Spleen (tissue), 11 donors: ENCODE measurements at regions not wholly inside any gene's neighbourhood (a gene's known extent, or its start where the extent isn't known, plus 50 kb on each side); places are given as distances from the start of the nearest gene placed in this dataset.

Experiments used
- DNase-seq: peaks from one replicate; pipeline ENCODE4 v3.0.0-alpha.2; 2020
- H3K27ac ChIP-seq, 8 donors: fragments of 200-600 bp; sonication (generic) in 7 of 8; 1 replicate in 4 of 8; 2 replicates in 4 of 8; pipeline versions ENCODE4 v1.5.0 to v1.8.0; 2016 to 2021; ENCODE audit warnings: inconsistent platforms in 4 of 8, mild to moderate bottlenecking in 4 of 8, moderate library complexity in 1 of 8
- H3K27me3 ChIP-seq, 7 donors: fragments of 200-600 bp; sonication (generic) in 6 of 7; replicated peaks in 1 of 7; 1 replicate in 4 of 7; 2 replicates in 3 of 7; pipeline versions ENCODE4 v1.5.0 to v1.8.0; 2016 to 2021; ENCODE audit warnings: inconsistent platforms in 3 of 7, mild to moderate bottlenecking in 1 of 7
- H3K36me3 ChIP-seq, 6 donors: fragments of 200-600 bp; sonication (generic) in 5 of 6; 1 replicate in 4 of 6; 2 replicates in 2 of 6; pipeline versions ENCODE4 v1.5.0 to v1.8.0; 2016 to 2021; ENCODE audit warnings: inconsistent platforms in 2 of 6
- H3K4me1 ChIP-seq, 6 donors: fragments of 200-600 bp; sonication (generic) in 5 of 6; 1 replicate in 3 of 6; 2 replicates in 3 of 6; pipeline versions ENCODE4 v1.5.0 to v1.8.0; 2016 to 2021; ENCODE audit warnings: inconsistent platforms in 3 of 6
- H3K4me3 ChIP-seq, 8 donors: fragments of 200-600 bp; sonication (generic) in 7 of 8; 1 replicate in 4 of 8; 2 replicates in 4 of 8; pipeline versions ENCODE4 v1.5.0 to v1.8.0; 2016 to 2021; ENCODE audit warnings: inconsistent platforms in 4 of 8, mild to moderate bottlenecking in 4 of 8, moderate library complexity in 2 of 8
- H3K9me3 ChIP-seq, 8 donors: fragments of 200-600 bp; sonication (generic) in 7 of 8; 1 replicate in 4 of 8; 2 replicates in 4 of 8; pipeline versions ENCODE4 v1.5.0 to v1.8.0; 2016 to 2021; ENCODE audit warnings: inconsistent platforms in 4 of 8
- POLR2A ChIP-seq, 3 donors: fragments of 450-650 bp; IDR thresholded peaks; one replicate each; pipeline ENCODE4 v1.5.1; 2017; ENCODE audit warnings: antibody characterized with exemption in 3 of 3, mild to moderate bottlenecking in 1 of 3
- POLR2AphosphoS5 ChIP-seq, 3 donors: sonication (generic); formaldehyde crosslinking; IDR thresholded peaks; one replicate each; pipeline ENCODE4 v1.5.1; 2017; ENCODE audit warnings: antibody characterized with exemption in 3 of 3
- WGBS, 5 donors: extraction: QIAGEN DNeasy Blood & Tissue Kit in 3 of 5; methylation state at CpG; one replicate each; pipeline versions ENCODE4 v1.1.5 to v1.1.7; 2013 to 2018; 5-methylcytosine and 5-hydroxymethylcytosine counted together
- intact Hi-C: fragments of 100-400 bp; cut with DNase I; formaldehyde crosslinking; loops from one replicate; pipeline ENCODE4 v1.15.0; 2023; ENCODE audit warnings: low total_unique reads
- TF ChIP-seq, protein P1 (sequence below), 11 experiments: fragments of 200-600 bp in 7 of 11; fragments of 450-650 bp in 4 of 11; sonication (generic) in 4 of 11; IDR thresholded peaks in 8 of 11; conservative IDR thresholded peaks in 3 of 11; 1 replicate in 7 of 11; 2 replicates in 4 of 11; pipeline versions ENCODE4 v1.4.0 to v1.8.0; 2016 to 2021; ENCODE audit warnings: antibody characterized with exemption in 11 of 11, inconsistent platforms in 4 of 11, mild to moderate bottlenecking in 1 of 11
- donor health status: healthy with polysubstance abuse.
- donor health status: DM: no; HTN: no; CAD: no; lungs with moderate emphysema.
- donor health status: DM: no; HTN: no; CAD: no.
- donor health status: Bipolar disorder and iron deficiency.
- donor health status: healthy.
- donor health status: DM: no; HTN: no; CAD: no.
- donor health status: DM: yes; HTN: yes; CAD: no.

DNA sequence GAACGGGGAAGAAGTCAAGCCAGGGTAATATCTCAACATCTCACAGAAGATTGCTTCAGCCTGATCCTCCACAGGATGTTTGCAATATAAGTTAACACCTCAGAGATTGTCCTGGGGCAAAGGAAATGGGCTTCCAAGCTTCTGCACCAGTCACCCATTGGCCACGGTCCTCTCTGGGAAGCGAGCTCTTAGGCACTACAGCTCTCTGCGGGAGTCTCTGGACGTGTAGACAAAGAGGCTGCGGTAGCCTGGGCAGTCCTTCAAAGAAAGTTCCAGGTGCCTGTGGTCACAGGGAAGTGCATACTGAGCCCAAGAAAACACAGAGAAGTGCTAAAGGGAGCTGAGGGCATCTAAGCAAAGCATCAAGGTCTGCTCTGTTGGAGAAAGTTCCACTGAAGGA is 805.7 kb downstream of the DIAPH3 start:
- H3K27me3 ChIP-seq = no peaks in the 10 kb centered on the region
- no peak for TF ChIP-seq POLR2A (IDR thresholded peaks at IDR 0.05)
- TF ChIP-seq, protein P1, sequence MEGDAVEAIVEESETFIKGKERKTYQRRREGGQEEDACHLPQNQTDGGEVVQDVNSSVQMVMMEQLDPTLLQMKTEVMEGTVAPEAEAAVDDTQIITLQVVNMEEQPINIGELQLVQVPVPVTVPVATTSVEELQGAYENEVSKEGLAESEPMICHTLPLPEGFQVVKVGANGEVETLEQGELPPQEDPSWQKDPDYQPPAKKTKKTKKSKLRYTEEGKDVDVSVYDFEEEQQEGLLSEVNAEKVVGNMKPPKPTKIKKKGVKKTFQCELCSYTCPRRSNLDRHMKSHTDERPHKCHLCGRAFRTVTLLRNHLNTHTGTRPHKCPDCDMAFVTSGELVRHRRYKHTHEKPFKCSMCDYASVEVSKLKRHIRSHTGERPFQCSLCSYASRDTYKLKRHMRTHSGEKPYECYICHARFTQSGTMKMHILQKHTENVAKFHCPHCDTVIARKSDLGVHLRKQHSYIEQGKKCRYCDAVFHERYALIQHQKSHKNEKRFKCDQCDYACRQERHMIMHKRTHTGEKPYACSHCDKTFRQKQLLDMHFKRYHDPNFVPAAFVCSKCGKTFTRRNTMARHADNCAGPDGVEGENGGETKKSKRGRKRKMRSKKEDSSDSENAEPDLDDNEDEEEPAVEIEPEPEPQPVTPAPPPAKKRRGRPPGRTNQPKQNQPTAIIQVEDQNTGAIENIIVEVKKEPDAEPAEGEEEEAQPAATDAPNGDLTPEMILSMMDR (IDR thresholded peaks at IDR 0.05 in 8 of 11, conservative IDR thresholded peaks at IDR 0.05 in 3 of 11) = no peak
- TF ChIP-seq POLR2AphosphoS5 (IDR thresholded peaks at IDR 0.05) = no peak
- WGBS, 5 donors = 67 to 83% (median 75%) methylated on average over 6 of the region's 6 CpGs
- no peaks in the 10 kb centered on the region for H3K9me3 ChIP-seq
- no peaks in the 10 kb centered on the region for H3K36me3 ChIP-seq
- no peak overlapping the region for H3K4me3 ChIP-seq
- DNase-seq = no peak
- peak overlapping the region in 7 of 8 donors; percentile 30 to 76 (median 63) for H3K27ac ChIP-seq
- intact Hi-C loops = no loop called here
- H3K4me1 ChIP-seq = peaks cover 0 to 43% (median 14%) of the 10 kb centered on the region in 6 donors

DNA sequence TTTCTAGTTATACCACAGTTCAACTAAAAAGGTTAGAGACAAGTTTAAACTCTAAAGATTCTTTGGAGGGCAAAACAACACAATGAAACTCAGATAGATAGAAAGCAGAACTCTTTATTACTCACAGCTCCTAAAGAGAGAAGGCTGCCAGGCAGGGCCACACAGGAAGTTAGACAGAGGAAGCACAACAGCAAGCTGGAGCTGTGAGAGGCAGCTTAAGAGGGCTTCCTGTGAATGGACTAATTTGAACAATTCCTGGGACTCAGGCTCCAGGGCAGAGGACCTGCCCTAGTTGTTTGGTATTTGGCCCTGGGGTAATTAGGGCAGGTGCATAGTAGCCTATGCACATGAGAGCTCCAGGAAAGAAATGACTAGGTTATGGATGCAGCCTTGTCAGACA is 803.6 kb downstream of the DIAPH3 start:
- Histone ChIP-seq H3K36me3 (no peaks in the 10 kb centered on the region), H3K4me3 (no peak overlapping the region), H3K9me3 (no peaks in the 10 kb centered on the region), H3K27ac (peak overlapping the region in 7 of 8 donors; percentile 43 to 78 (median 68)), H3K27me3 (no peaks in the 10 kb centered on the region), H3K4me1 (peaks cover 0 to 43% (median 14%) of the 10 kb centered on the region in 6 donors)
- DNase-seq = no peak
- intact Hi-C loops = no loop called here
- TF ChIP-seq, protein P1 (IDR thresholded peaks at IDR 0.05 in 8 of 11, conservative IDR thresholded peaks at IDR 0.05 in 3 of 11) = no peak
- TF ChIP-seq POLR2A (IDR thresholded peaks at IDR 0.05) (no peak), POLR2AphosphoS5 (IDR thresholded peaks at IDR 0.05) (no peak)

DNA sequence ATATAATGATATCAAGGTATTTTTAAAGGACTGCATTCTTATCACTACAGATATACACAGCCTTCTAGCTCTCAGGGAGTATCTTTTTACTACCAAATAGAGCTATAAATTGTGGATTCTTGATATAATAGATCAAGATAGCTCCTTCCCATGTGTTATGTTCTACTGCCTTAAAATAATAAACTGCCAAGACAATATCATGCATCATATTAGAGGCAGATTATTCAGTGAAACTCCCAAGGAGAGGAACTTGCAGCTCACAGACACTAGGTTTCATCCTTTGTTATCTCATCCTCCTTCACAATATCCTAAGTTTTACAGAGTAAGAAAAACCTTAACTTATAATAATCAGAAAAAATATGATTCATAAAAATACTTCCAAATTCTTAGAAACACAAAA is 802.8 kb downstream of the DIAPH3 start:
- no peak for DNase-seq
- Histone ChIP-seq H3K9me3 (no peaks in the 10 kb centered on the region), H3K27me3 (no peaks in the 10 kb centered on the region), H3K4me1 (peaks cover 0 to 43% (median 14%) of the 10 kb centered on the region in 6 donors), H3K4me3 (no peak overlapping the region), H3K36me3 (no peaks in the 10 kb centered on the region), H3K27ac (no peak overlapping the region)
- TF ChIP-seq, protein P1 (IDR thresholded peaks at IDR 0.05 in 8 of 11, conservative IDR thresholded peaks at IDR 0.05 in 3 of 11) = no peak
- TF ChIP-seq POLR2A (IDR thresholded peaks at IDR 0.05) = no peak
- no peak for TF ChIP-seq POLR2AphosphoS5 (IDR thresholded peaks at IDR 0.05)
- intact Hi-C loops = no loop called here

DNA sequence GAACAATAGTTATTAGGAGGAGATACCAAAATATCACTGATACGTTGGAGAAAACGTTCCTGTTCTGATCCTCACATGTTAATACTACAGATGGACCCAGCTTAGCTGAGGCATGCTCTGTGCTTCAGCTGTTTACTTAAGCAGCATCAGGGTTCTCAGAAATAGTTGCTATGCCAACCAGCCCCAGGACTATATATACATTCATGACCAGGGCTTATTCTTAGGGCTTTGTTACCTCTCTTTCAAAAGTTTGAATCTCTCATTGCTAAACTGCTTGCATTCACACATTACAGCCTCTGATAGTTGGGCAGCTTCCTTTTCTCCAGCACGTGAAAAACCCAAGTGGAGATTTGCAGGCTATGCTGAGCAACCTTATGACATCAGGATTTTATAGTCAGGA is 800.4 kb downstream of the DIAPH3 start:
- intact Hi-C loops = no loop called here
- WGBS, 5 donors = 66 to 86% (median 73%) methylated on average over 3 of the region's 3 CpGs

More for the DNA sequence above, 800.4 kb downstream of the DIAPH3 start:
- TF ChIP-seq POLR2AphosphoS5 (IDR thresholded peaks at IDR 0.05) = no peak
- no peak for TF ChIP-seq POLR2A (IDR thresholded peaks at IDR 0.05)
- TF ChIP-seq, protein P1 (IDR thresholded peaks at IDR 0.05 in 8 of 11, conservative IDR thresholded peaks at IDR 0.05 in 3 of 11) = no peak
- peaks cover 0 to 29% (median 16%) of the 10 kb centered on the region in 6 donors for H3K4me1 ChIP-seq
- no peak overlapping the region for H3K27ac ChIP-seq
- no peaks in the 10 kb centered on the region for H3K36me3 ChIP-seq
- no peak overlapping the region for H3K4me3 ChIP-seq
- H3K27me3 ChIP-seq = no peaks in the 10 kb centered on the region
- no peaks in the 10 kb centered on the region for H3K9me3 ChIP-seq
- DNase-seq = no peak
